ENCODE measurements at regions not wholly inside any gene's neighbourhood (a gene's known extent, or its start where the extent isn't known, plus 50 kb on each side); places are given as distances from the start of the nearest gene placed in this dataset.

GRCh38 chr10:125289461-125289860 is 129.1 kb upstream of the CTBP2 start:
- TF ChIP-seq CTCF (conservative IDR thresholded peaks at IDR 0.05; ENCODE audit: low read length) (no peak), EZH2phosphoT487 (IDR thresholded peaks at IDR 0.05; ENCODE audit: borderline replicate concordance) (no peak)
